Dermis microvascular lymphatic vessel endothelial cell (primary cell): ENCODE measurements at regions not wholly inside any gene's neighbourhood (a gene's known extent, or its start where the extent isn't known, plus 50 kb on each side); places are given as distances from the start of the nearest gene placed in this dataset.

ENCODE experiments used
- DNase-seq, 2 donors: peaks; one replicate each; pipeline versions ENCODE4 v3.0.0 to v3.0.0-alpha.2; 2010; ENCODE audit warnings: low read depth in 2 of 2

- DNase-seq = peak; percentile 67 to 80
Observed at GRCh38 chr7:22587322-22587721, 87.3 kb upstream of the STEAP1B start.

GRCh38 chr7:22586786-22587140 is 86.8 kb upstream of the STEAP1B start:
- peak in 1 of 2 donors; percentile 68 for DNase-seq

GRCh38 chr7:22586101-22586785 is 86.3 kb upstream of the STEAP1B start:
- peak in 1 of 2 donors; percentile 64 for DNase-seq

GRCh38 chr7:22584179-22584578 is 84.2 kb upstream of the STEAP1B start:
- DNase-seq = no peak

- peak in 1 of 2 donors; percentile 85 for DNase-seq
Observed at GRCh38 chr7:22582863-22583622, 83.1 kb upstream of the STEAP1B start.

GRCh38 chr7:22581099-22581498 is 81.1 kb upstream of the STEAP1B start:
- no peak for DNase-seq

GRCh38 chr7:22579961-22580360 is 80.0 kb upstream of the STEAP1B start:
- DNase-seq = no peak

- DNase-seq = peak in 1 of 2 donors; percentile 80
Observed at GRCh38 chr7:22578007-22578733, 78.2 kb upstream of the STEAP1B start.

GRCh38 chr7:22577470-22578001 is 77.5 kb upstream of the STEAP1B start:
- peak; percentile 80 to 85 for DNase-seq

- DNase-seq = peak in 1 of 2 donors; percentile 34
Observed at GRCh38 chr7:22576612-22577469, 76.9 kb upstream of the STEAP1B start.

GRCh38 chr7:22574754-22575520 is 74.9 kb upstream of the STEAP1B start:
- DNase-seq = no peak

- DNase-seq = no peak
Observed at GRCh38 chr7:22572937-22573336, 72.9 kb upstream of the STEAP1B start.

- no peak for DNase-seq
Observed at GRCh38 chr7:22572292-22572691, 72.3 kb upstream of the STEAP1B start.

GRCh38 chr7:22571766-22572165 is 71.8 kb upstream of the STEAP1B start:
- DNase-seq = no peak

- DNase-seq = peak in 1 of 2 donors; percentile 32
Observed at GRCh38 chr7:22569586-22570321, 69.8 kb upstream of the STEAP1B start.

- DNase-seq = no peak
Observed at GRCh38 chr7:22566592-22566991, 66.6 kb upstream of the STEAP1B start.

- DNase-seq = no peak
Observed at GRCh38 chr7:22566176-22566575, 66.2 kb upstream of the STEAP1B start.

- DNase-seq = peak in 1 of 2 donors; percentile 58
Observed at GRCh38 chr7:22565315-22565811, 65.4 kb upstream of the STEAP1B start.

GRCh38 chr7:22564511-22565045 is 64.6 kb upstream of the STEAP1B start:
- DNase-seq = peak in 1 of 2 donors; percentile 80
